GM11168 (cell line): ENCODE measurements at regions not wholly inside any gene's neighbourhood (a gene's known extent, or its start where the extent isn't known, plus 50 kb on each side); places are given as distances from the start of the nearest gene placed in this dataset.
"Not testable (repeated sequence)": the region's sequence is repeated elsewhere in the genome, so short reads cannot be mapped to it uniquely, and the experiment has no call there.

Experiments used
- in situ Hi-C: fragments of 300-500 bp; cut with MboI; formaldehyde crosslinking; loops from one replicate; pipeline ENCODE4 v1.12.0; 2022; ENCODE audit warnings: low sequenced_read_pairs; ENCODE audit not compliant: unreplicated experiment

DNA sequence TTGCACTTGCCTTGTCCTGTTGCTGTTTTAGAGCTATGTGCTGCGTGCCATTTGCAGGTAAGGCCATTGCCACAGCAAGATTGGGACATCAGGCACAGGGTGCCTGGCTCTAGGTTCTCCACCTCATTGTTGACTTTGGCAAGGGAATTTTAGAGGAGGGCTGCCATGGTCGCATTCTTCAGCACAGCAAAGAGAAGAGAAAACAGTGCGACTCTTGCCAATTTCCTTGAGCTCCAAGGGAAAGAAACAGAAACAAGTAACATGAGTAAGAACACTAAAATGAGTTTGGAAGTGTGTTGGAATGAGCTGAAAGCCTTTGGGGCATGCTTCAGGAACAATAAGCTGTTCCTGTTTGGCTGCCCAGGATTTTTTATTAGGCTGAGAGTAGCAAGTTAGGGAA is 188.1 kb upstream of the IL12B start:
- in situ Hi-C loops = no loop called here

- in situ Hi-C loops = no loop called here
These were observed 189.1 kb upstream of the IL12B start for GRCh38 chr5:159519365-159519764.

DNA sequence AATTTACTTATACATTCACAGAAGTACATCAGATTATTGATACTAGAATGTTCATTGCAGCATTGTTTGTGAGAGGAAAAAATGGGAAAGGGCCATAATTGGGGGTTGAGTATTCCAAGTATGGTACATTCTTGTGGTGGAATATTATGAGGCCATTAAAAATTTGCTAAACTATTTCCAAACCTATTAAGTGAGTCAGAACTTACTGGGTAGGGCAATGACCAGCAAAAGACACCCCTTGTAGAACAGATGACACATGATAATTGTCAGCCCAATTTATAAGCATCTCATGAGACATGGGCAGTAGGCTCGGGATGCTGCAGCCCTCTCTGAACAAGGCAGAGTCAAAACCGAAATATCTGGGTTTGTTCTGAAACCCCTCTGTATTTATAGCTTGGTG is 192.6 kb upstream of the IL12B start:
- in situ Hi-C loops = no loop called here

DNA sequence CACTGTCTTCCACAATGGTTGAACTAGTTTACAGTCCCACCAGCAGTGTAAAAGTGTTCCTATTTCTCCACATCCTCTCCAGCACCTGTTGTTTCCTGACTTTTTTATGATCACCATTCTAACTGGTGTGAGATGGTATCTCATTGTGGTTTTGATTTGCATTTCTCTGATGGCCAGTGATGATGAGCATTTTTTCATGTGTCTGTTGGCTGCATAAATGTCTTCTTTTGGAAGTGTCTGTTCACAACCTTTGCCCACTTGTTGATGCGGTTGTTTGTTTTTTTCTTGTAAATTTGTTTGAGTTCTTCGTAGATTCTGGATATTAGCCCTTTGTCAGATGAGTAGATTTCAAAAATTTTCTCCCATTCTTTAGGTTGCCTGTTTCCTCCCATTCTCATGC is 194.0 kb upstream of the IL12B start:
- in situ Hi-C loops = not testable (repeated sequence)

GRCh38 chr5:159525117-159525516 is 194.8 kb upstream of the IL12B start:
- in situ Hi-C loops = no loop called here

DNA sequence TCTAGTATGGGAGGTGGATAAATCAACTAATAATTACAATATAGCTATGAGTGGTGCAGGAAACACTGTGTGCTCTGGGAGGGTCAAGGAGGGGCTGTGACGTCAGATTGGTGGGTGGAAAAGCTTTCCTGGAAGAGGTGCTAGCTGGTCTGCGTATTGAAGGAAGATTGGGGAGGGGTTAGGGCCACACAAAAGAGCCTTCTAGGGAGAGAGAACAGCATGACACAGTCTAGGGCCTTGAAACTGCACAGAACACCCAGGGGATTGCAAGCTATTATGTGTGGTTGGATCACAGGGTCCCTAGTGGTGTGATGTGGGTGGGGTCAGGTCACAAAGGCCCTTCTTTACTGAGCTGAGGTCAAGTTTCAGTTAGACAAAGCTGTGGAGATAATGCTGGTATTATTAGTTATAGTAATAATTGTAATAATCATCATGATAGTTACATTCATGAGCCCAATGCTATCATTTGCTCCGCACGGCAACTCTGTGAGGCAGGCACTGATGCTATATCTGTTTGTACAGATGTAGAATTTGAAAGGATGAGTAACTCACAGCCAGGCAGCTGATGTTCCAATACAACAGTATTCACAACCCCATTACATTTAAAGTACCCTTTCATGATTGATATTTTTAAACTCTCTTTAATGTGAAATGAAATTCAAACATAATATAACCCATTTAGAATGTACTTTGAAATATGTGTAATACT is 197.4 kb upstream of the IL12B start:
- in situ Hi-C loops = no loop called here

DNA sequence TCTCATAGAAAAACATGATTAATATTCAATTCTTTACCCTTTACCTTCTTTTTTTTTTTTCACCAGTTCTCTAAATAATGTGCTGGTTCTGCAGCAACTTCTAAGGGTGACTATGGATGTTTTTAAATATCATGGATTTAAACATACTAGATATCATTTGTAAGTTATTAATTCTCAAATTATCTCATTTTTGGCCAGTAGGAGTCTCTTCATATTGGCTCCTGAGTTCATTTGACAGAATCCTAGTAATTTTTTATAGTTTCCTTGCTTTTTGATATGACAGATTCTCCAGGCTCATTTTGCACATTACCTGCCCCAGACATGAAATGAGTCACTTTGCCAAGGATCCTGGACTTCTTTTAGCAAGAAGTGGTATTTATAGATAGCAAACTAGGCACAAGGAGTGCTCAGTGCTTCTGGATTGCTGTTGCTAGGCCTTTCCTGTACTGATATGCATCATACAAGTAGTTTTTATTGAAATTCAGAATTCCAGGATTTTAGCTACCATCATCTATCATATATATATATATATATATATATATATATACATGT is 201.3 kb upstream of the IL12B start:
- in situ Hi-C loops = no loop called here

GRCh38 chr5:159533197-159533596 is 202.9 kb upstream of the IL12B start:
- in situ Hi-C loops = no loop called here

GRCh38 chr5:159536166-159536565 is 205.9 kb upstream of the IL12B start:
- in situ Hi-C loops = no loop called here

GRCh38 chr5:159536646-159537045 is 206.4 kb upstream of the IL12B start:
- in situ Hi-C loops = no loop called here

DNA sequence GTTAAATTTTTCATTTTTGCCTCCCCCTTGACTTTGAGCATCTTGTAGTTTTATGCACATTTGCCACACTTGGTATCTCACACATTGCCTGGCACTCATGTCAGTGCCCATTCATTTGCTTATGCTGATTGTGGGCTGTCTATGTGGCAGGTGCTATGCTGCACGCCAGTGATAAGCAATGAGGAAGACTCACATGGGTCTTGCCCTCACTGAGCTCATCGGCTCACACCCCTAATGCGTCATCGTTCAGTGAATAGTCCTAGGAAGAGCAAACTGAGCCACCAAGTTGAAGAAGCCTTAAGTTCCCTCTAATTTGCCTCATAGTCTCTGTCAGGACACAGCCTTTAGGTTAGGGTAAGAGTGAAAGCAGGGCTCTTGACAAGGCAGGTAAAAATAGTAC is 209.4 kb upstream of the IL12B start:
- in situ Hi-C loops = no loop called here

GRCh38 chr5:159543326-159543725 is 213.0 kb upstream of the IL12B start:
- in situ Hi-C loops = no loop called here

DNA sequence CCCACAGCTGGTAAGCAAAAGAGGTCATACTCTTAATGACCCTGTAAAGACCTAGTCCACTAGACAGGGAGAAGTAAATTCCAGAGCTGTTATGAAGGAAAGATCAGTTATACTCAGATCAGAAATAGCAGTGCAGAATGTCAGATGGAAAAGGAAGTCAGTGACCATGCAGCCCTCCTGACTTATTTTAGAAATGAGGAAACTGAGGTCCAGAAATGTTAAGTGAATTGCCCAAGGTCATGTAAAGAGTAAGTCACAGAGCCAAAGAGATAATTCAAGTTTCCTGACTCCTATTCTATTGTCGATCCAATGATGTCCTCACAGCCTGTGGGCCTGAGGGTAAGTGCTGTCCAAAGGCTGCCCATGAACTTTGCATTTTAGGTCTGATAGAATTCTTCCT is 214.9 kb upstream of the IL12B start:
- in situ Hi-C loops = no loop called here

DNA sequence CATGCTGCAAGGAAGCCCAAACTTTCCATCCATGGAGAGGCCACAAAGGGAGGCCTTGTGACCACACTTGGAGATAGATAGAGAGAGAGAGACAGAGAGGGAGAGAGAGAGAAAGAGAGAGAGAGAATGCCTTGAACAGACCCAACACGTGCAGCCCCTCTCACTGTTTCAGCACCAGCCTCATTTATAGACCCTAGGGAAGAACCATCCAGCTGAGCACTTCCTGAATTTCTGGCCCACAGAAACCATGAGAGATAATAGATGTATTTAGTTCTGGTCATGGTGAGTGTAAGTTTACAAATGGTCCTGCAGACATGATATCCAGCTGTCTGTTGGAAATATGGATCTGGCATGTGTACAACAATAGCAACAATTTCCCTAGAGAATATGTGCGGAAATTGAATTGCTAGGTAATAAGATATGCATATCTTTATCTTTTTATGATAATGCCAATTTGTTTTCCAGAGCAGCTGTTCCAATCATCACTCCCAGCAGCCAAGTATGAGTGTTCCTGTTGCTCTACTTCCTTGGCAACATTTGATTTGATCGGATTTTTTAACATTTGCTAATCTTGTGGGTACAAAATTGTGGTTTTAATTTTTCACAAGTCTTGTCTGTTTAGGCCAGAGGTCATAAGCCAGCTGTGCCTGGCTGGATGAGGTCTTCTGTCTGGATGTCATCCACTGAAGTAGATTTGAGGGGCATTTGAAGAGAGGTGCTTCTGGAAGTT is 217.3 kb upstream of the IL12B start:
- in situ Hi-C loops = no loop called here

DNA sequence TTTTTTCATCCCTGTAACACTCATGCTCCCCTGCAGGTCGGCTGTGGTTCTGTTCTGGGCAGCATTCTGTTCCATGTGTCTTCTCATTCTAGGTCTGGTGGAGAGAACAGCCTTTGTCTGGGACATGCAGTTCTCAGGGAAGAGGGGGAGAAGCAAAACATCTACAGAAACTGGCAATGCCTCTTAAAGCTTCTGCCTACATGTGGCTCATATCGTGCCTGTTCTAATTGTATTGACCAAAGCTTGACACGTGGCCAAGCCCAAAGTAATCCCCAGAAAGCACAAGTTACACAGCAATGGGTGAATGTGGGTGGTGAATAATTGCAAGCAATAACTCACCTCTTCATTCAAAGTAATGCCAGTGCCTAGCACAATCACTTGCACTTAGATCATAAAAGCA is 218.2 kb upstream of the IL12B start:
- in situ Hi-C loops = no loop called here

DNA sequence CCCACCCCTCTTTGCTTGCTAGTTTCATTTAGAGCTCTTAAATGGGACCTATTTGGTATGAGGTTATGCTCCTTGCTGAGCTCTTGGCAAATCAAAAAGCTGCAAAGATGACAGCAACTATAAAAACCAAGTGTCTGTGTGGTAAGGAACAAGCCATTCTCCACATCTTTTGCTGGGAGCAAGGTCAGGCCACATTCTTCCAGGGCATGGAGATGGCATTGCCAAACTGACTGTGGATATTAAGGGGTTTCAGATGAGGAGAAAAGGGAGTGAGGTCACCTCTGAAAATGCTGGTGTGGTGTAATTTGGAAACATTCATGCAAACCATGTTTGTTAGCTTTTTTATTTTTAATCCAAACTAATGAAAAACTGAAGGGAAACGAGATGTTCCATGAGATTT is 218.8 kb upstream of the IL12B start:
- in situ Hi-C loops = no loop called here

GRCh38 chr5:159550951-159551350 is 220.7 kb upstream of the IL12B start:
- in situ Hi-C loops = no loop called here

DNA sequence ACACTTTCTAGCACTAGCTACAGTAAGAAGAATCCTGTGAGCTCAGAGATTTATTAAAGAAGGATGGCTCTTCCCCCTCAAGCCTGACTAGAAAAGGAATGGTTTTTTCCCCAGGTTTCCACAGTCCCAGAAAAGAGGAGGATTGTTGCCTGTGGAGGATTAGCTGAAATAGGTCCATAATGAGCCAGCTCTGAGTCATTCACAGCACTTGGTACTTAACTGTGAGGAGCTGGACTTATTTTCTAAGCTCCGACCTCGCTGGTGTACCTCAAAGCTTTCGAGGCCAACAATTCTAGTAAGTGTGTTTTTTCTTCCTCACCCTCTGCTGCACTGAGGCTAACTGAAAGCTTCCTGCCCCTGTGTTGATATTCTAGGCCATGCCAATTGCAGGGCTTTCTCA is 222.5 kb upstream of the IL12B start:
- in situ Hi-C loops = no loop called here

GRCh38 chr5:159553792-159554191 is 223.5 kb upstream of the IL12B start:
- in situ Hi-C loops = no loop called here

- in situ Hi-C loops = no loop called here
These were observed 224.8 kb upstream of the IL12B start for GRCh38 chr5:159555084-159555483.

DNA sequence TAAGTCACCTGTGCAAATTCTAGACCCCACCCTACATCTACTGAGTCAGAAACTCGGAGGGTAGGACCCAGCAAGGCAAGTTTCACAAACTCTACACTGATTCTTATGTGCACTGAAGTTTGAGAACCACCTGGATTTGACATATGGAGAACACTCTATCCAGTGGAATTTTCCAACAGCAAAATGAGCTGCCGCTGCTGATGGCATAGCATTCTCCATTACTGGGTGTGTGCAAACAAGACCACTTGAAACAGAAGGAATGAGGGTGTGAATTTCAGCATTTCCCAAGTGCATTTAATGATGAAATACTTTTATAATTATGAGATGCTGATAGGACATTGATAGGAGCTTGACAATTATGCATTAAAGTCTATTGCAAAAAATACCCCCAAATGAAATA is 229.1 kb upstream of the IL12B start:
- in situ Hi-C loops = no loop called here

DNA sequence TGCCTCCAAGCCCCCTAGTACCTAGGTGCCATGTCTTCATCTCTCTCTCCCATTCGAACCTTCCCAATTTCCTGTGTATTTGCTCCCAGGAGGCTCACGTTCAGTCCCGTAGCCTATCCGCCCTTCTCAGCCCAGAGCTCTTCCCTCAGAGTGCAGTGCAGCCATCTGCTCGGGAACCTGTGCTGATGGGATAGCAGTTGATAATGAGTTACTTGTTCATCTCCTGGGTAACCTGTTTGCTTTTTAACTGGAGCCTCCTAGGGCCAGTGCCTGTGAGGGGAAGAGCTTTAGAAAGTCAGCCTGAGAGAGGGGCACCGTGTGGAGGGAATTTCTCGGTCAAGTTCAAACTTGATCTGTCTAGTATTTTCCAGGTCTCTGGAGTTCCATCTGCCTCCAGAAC is 229.8 kb upstream of the IL12B start:
- in situ Hi-C loops = no loop called here
